Uterus (tissue), 3 donors: ENCODE measurements at regions not wholly inside any gene's neighbourhood (a gene's known extent, or its start where the extent isn't known, plus 50 kb on each side); places are given as distances from the start of the nearest gene placed in this dataset.

Source experiments
- DNase-seq, 2 donors: peaks; one replicate each; pipeline ENCODE4 v3.0.0-alpha.2; 2019 to 2020
- H3K27ac ChIP-seq, 2 donors: fragments of 200-600 bp; sonication (generic); 1 replicate in 1 of 2; 2 replicates in 1 of 2; pipeline ENCODE4 v1.5.1; 2016 to 2018
- H3K27me3 ChIP-seq, 2 donors: fragments of 200-600 bp; sonication (generic); one replicate each; pipeline ENCODE4 v1.5.1; 2018 to 2019; ENCODE audit warnings: control low read depth in 1 of 2
- H3K36me3 ChIP-seq, 2 donors: fragments of 200-600 bp; sonication (generic); one replicate each; pipeline ENCODE4 v1.5.1; 2019; ENCODE audit warnings: control low read depth in 1 of 2
- H3K4me1 ChIP-seq, 2 donors: fragments of 200-600 bp; sonication (generic); one replicate each; pipeline ENCODE4 v1.5.1; 2018 to 2019; ENCODE audit warnings: control low read depth in 1 of 2
- H3K4me3 ChIP-seq, 2 donors: fragments of 200-600 bp; sonication (generic); 1 replicate in 1 of 2; 2 replicates in 1 of 2; pipeline ENCODE4 v1.5.1; 2018 to 2019; ENCODE audit warnings: mild to moderate bottlenecking in 1 of 2
- H3K9me3 ChIP-seq, 2 donors: fragments of 200-600 bp; sonication (generic); one replicate each; pipeline ENCODE4 v1.5.1; 2019; ENCODE audit warnings: control low read depth in 1 of 2
- POLR2A ChIP-seq, 2 donors: fragments of 450-650 bp; IDR thresholded peaks; one replicate each; pipeline ENCODE4 v1.6.1; 2016; ENCODE audit warnings: antibody characterized with exemption in 2 of 2, mild to moderate bottlenecking in 1 of 2, moderate library complexity in 1 of 2
- intact Hi-C: fragments of 100-400 bp; cut with DNase I; formaldehyde crosslinking; loops from one replicate; pipeline ENCODE4 v1.15.1; 2023; ENCODE audit warnings: low total_unique reads
- TF ChIP-seq, protein P1 (sequence below), 4 experiments: fragments of 200-600 bp in 2 of 4; fragments of 450-650 bp in 2 of 4; sonication (generic) in 2 of 4; IDR thresholded peaks; one replicate each; pipeline ENCODE4 v1.5.1; 2016 to 2019; ENCODE audit warnings: antibody characterized with exemption in 4 of 4, mild to moderate bottlenecking in 2 of 4, moderate library complexity in 1 of 4
- donor health status: DM: yes; HTN: yes; CAD: no.

GRCh38 chr7:85940798-85941197 is 702.9 kb upstream of the GRM3 start:
- peaks cover 0 to 2% of the 10 kb centered on the region in 2 donors for H3K36me3 ChIP-seq
- no peaks in the 10 kb centered on the region for H3K27me3 ChIP-seq
- DNase-seq, result no peak
- H3K4me3 ChIP-seq, result no peak overlapping the region
- intact Hi-C loops, result no loop called here
- peaks cover 0 to 3% of the 10 kb centered on the region in 2 donors for H3K9me3 ChIP-seq
- no peaks in the 10 kb centered on the region for H3K4me1 ChIP-seq
- no peak overlapping the region for H3K27ac ChIP-seq
- TF ChIP-seq, protein P1, sequence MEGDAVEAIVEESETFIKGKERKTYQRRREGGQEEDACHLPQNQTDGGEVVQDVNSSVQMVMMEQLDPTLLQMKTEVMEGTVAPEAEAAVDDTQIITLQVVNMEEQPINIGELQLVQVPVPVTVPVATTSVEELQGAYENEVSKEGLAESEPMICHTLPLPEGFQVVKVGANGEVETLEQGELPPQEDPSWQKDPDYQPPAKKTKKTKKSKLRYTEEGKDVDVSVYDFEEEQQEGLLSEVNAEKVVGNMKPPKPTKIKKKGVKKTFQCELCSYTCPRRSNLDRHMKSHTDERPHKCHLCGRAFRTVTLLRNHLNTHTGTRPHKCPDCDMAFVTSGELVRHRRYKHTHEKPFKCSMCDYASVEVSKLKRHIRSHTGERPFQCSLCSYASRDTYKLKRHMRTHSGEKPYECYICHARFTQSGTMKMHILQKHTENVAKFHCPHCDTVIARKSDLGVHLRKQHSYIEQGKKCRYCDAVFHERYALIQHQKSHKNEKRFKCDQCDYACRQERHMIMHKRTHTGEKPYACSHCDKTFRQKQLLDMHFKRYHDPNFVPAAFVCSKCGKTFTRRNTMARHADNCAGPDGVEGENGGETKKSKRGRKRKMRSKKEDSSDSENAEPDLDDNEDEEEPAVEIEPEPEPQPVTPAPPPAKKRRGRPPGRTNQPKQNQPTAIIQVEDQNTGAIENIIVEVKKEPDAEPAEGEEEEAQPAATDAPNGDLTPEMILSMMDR (IDR thresholded peaks at IDR 0.05), result no peak
- TF ChIP-seq POLR2A (IDR thresholded peaks at IDR 0.05), result no peak

DNA sequence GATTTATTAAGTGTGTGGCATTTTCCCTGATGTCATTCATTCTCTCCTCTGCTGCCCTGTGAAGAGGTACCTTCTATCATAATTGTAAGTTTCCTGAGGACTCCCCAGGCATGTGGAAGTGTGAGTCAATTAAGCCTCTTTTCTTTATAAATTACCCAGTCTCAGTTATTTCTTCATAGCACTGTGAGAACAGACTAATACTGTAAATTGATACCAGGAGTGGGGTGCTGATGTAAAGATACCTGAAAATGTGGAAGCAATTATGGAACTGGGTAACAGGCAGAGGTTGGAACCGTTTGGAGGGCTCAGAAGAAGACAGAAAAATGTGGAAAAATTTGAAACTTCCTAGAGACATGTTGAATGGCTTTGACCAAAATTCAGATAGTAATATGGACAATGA is 711.8 kb upstream of the GRM3 start:
- Histone ChIP-seq H3K27me3 (no peaks in the 10 kb centered on the region), H3K4me3 (no peak overlapping the region), H3K4me1 (no peaks in the 10 kb centered on the region), H3K9me3 (no peaks in the 10 kb centered on the region), H3K36me3 (no peaks in the 10 kb centered on the region), H3K27ac (no peak overlapping the region)
- DNase-seq, result no peak
- intact Hi-C loops, result no loop called here
- TF ChIP-seq, protein P1 (IDR thresholded peaks at IDR 0.05), result no peak
- no peak for TF ChIP-seq POLR2A (IDR thresholded peaks at IDR 0.05)

GRCh38 chr7:85928500-85928899 is 715.2 kb upstream of the GRM3 start:
- TF ChIP-seq, protein P1 (IDR thresholded peaks at IDR 0.05), result no peak
- no peak for TF ChIP-seq POLR2A (IDR thresholded peaks at IDR 0.05)
- H3K27me3 ChIP-seq, result no peaks in the 10 kb centered on the region
- intact Hi-C loops, result no loop called here
- H3K4me3 ChIP-seq, result no peak overlapping the region
- no peak overlapping the region for H3K27ac ChIP-seq
- no peaks in the 10 kb centered on the region for H3K9me3 ChIP-seq
- H3K36me3 ChIP-seq, result no peaks in the 10 kb centered on the region
- DNase-seq, result no peak
- no peaks in the 10 kb centered on the region for H3K4me1 ChIP-seq

- Histone ChIP-seq H3K4me1 (no peaks in the 10 kb centered on the region), H3K4me3 (no peak overlapping the region), H3K9me3 (no peaks in the 10 kb centered on the region), H3K36me3 (no peaks in the 10 kb centered on the region), H3K27me3 (no peaks in the 10 kb centered on the region), H3K27ac (no peak overlapping the region)
- no peak for DNase-seq
- TF ChIP-seq POLR2A (IDR thresholded peaks at IDR 0.05), result no peak
- TF ChIP-seq, protein P1 (IDR thresholded peaks at IDR 0.05), result no peak
- intact Hi-C loops, result no loop called here
These were observed 716.5 kb upstream of the GRM3 start for GRCh38 chr7:85927226-85927625.

DNA sequence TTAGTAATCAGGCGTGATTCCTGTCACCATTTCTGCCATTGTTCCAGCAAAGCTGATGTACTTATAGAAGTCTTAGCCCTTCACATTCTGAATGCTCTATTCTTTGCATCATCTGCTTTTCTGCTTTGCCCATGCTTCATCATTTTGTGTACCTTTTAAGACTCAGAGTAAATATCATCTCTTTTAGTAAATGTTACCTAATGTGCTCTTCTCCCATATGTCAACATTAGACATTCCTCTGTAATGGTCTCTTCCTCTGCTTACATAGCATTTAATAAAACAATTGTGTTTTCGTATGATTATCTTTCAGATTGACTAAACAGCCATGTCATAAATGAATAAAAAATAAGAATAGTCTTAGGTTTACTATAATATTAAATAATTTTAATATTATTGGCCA is 719.6 kb upstream of the GRM3 start:
- intact Hi-C loops, result no loop called here
- H3K27ac ChIP-seq, result no peak overlapping the region
- no peaks in the 10 kb centered on the region for H3K27me3 ChIP-seq
- no peak overlapping the region for H3K4me3 ChIP-seq
- no peak for DNase-seq
- TF ChIP-seq, protein P1 (IDR thresholded peaks at IDR 0.05), result no peak
- no peak for TF ChIP-seq POLR2A (IDR thresholded peaks at IDR 0.05)
- no peaks in the 10 kb centered on the region for H3K36me3 ChIP-seq
- no peaks in the 10 kb centered on the region for H3K4me1 ChIP-seq
- H3K9me3 ChIP-seq, result no peaks in the 10 kb centered on the region
